ENCODE measurements at regions not wholly inside any gene's neighbourhood (a gene's known extent, or its start where the extent isn't known, plus 50 kb on each side); places are given as distances from the start of the nearest gene placed in this dataset.
"Not testable (repeated sequence)": the region's sequence is repeated elsewhere in the genome, so short reads cannot be mapped to it uniquely, and the experiment has no call there.

GRCh38 chr10:125230251-125230650 lies 69.9 kb upstream of the CTBP2 start:
- H3K4me1 ChIP-seq (ENCODE audit: insufficient read depth, low read length, poor library complexity, severe bottlenecking), result no peaks in the 10 kb centered on the region
- no peaks in the 10 kb centered on the region for H3K36me3 ChIP-seq (ENCODE audit: insufficient read depth, low read length, poor library complexity, severe bottlenecking)
- no peak for TF ChIP-seq CTCF (conservative IDR thresholded peaks at IDR 0.05; ENCODE audit: low read depth, low read length)
- H3K27me3 ChIP-seq (replicated peaks; ENCODE audit: insufficient read depth, low read depth, low read length, poor library complexity), result no peaks in the 10 kb centered on the region
- H3K9me3 ChIP-seq (ENCODE audit: low read depth, low read length, poor library complexity, severe bottlenecking), result no peaks in the 10 kb centered on the region
- no peak overlapping the region for H3K27ac ChIP-seq (ENCODE audit: low read depth, low read length, poor library complexity, severe bottlenecking)
- intact Hi-C loops (cut with micrococcal nuclease; ENCODE audit: unreplicated experiment), result no loop called here
- no peak for DNase-seq (ENCODE audit: low spot score)
- BruUV-seq (replicated peaks), result no TSS peak
- H3K4me3 ChIP-seq (ENCODE audit: low read depth, low read length, poor library complexity, severe bottlenecking), result no peak overlapping the region
- ChIA-PET POLR2A (ENCODE audit: low non-redundant PET) (no interaction called here), CTCF (no interaction called here)

GRCh38 chr10:125228245-125228940 lies 68.0 kb upstream of the CTBP2 start:
- CTCF ChIA-PET; DNase-seq (ENCODE audit: low spot score); H3K27me3 ChIP-seq (replicated peaks; ENCODE audit: insufficient read depth, low read depth, low read length, poor library complexity); H3K36me3 ChIP-seq (ENCODE audit: insufficient read depth, low read length, poor library complexity, severe bottlenecking); H3K4me1 ChIP-seq (ENCODE audit: insufficient read depth, low read length, poor library complexity, severe bottlenecking); POLR2A ChIA-PET (ENCODE audit: low non-redundant PET); intact Hi-C loops (cut with micrococcal nuclease; ENCODE audit: unreplicated experiment); BruUV-seq (replicated peaks); H3K4me3 ChIP-seq (ENCODE audit: low read depth, low read length, poor library complexity, severe bottlenecking); H3K27ac ChIP-seq (ENCODE audit: low read depth, low read length, poor library complexity, severe bottlenecking); H3K9me3 ChIP-seq (ENCODE audit: low read depth, low read length, poor library complexity, severe bottlenecking): not testable (repeated sequence)

GRCh38 chr10:125227546-125227945 lies 67.2 kb upstream of the CTBP2 start:
- H3K27ac ChIP-seq (ENCODE audit: low read depth, low read length, poor library complexity, severe bottlenecking), result no peak overlapping the region
- POLR2A ChIA-PET (ENCODE audit: low non-redundant PET), result no interaction called here
- CTCF ChIA-PET, result no interaction called here
- no peaks in the 10 kb centered on the region for H3K4me1 ChIP-seq (ENCODE audit: insufficient read depth, low read length, poor library complexity, severe bottlenecking)
- TF ChIP-seq EZH2 (IDR thresholded peaks at IDR 0.05; ENCODE audit: borderline replicate concordance, low read depth, low read length, poor library complexity, severe bottlenecking) (no peak), CTCF (conservative IDR thresholded peaks at IDR 0.05; ENCODE audit: low read depth, low read length) (no peak)
- H3K27me3 ChIP-seq (replicated peaks; ENCODE audit: insufficient read depth, low read depth, low read length, poor library complexity), result no peaks in the 10 kb centered on the region
- no TSS peak for BruUV-seq (replicated peaks)
- DNase-seq (ENCODE audit: low spot score), result no peak
- H3K36me3 ChIP-seq (ENCODE audit: insufficient read depth, low read length, poor library complexity, severe bottlenecking), result no peaks in the 10 kb centered on the region
- no peak overlapping the region for H3K4me3 ChIP-seq (ENCODE audit: low read depth, low read length, poor library complexity, severe bottlenecking)
- H3K9me3 ChIP-seq (ENCODE audit: low read depth, low read length, poor library complexity, severe bottlenecking), result no peaks in the 10 kb centered on the region
- intact Hi-C loops (cut with micrococcal nuclease; ENCODE audit: unreplicated experiment), result no loop called here

GRCh38 chr10:125226823-125227222 lies 66.5 kb upstream of the CTBP2 start:
- BruUV-seq (replicated peaks), result no TSS peak
- Histone ChIP-seq H3K27ac (ENCODE audit: low read depth, low read length, poor library complexity, severe bottlenecking) (no peak overlapping the region), H3K36me3 (ENCODE audit: insufficient read depth, low read length, poor library complexity, severe bottlenecking) (no peaks in the 10 kb centered on the region), H3K27me3 (replicated peaks; ENCODE audit: insufficient read depth, low read depth, low read length, poor library complexity) (no peaks in the 10 kb centered on the region), H3K9me3 (ENCODE audit: low read depth, low read length, poor library complexity, severe bottlenecking) (no peaks in the 10 kb centered on the region), H3K4me3 (ENCODE audit: low read depth, low read length, poor library complexity, severe bottlenecking) (no peak overlapping the region), H3K4me1 (ENCODE audit: insufficient read depth, low read length, poor library complexity, severe bottlenecking) (no peaks in the 10 kb centered on the region)
- ChIA-PET POLR2A (ENCODE audit: low non-redundant PET) (no interaction called here), CTCF (no interaction called here)
- no peak for TF ChIP-seq EZH2 (IDR thresholded peaks at IDR 0.05; ENCODE audit: borderline replicate concordance, low read depth, low read length, poor library complexity, severe bottlenecking)
- no peak for TF ChIP-seq CTCF (conservative IDR thresholded peaks at IDR 0.05; ENCODE audit: low read depth, low read length)
- no peak for DNase-seq (ENCODE audit: low spot score)
- intact Hi-C loops (cut with micrococcal nuclease; ENCODE audit: unreplicated experiment), result no loop called here
